GM19452 (cell line): ENCODE measurements at regions not wholly inside any gene's neighbourhood (a gene's known extent, or its start where the extent isn't known, plus 50 kb on each side); places are given as distances from the start of the nearest gene placed in this dataset.

Experiments
- ATAC-seq: cut with Tn5 transposase; IDR thresholded peaks from one replicate; pipeline ENCODE4 v1.9.1; 2021; ENCODE audit not compliant: unreplicated experiment

GRCh38 chr6:21648475-21649050, 55.0 kb downstream of the SOX4 start:
- peak; percentile 64 for ATAC-seq

GRCh38 chr6:21653323-21653722, 59.8 kb downstream of the SOX4 start:
- ATAC-seq, result no peak

- no peak for ATAC-seq
Observed at GRCh38 chr6:21653905-21654304, 60.4 kb downstream of the SOX4 start.

GRCh38 chr6:21654361-21654760, 60.8 kb downstream of the SOX4 start:
- ATAC-seq, result no peak

GRCh38 chr6:21663966-21664313, 70.4 kb downstream of the SOX4 start:
- ATAC-seq, result no peak

- ATAC-seq, result no peak
Observed at GRCh38 chr6:21664314-21665109, 71.0 kb downstream of the SOX4 start.

GRCh38 chr6:21665110-21665391, 71.5 kb downstream of the SOX4 start:
- ATAC-seq, result no peak

GRCh38 chr6:21665392-21666200, 72.0 kb downstream of the SOX4 start:
- no peak for ATAC-seq

GRCh38 chr6:21666201-21666691, 72.7 kb downstream of the SOX4 start:
- no peak for ATAC-seq

- no peak for ATAC-seq
Observed at GRCh38 chr6:21666853-21667681, 73.5 kb downstream of the SOX4 start.

GRCh38 chr6:21668795-21669194, 75.2 kb downstream of the SOX4 start:
- no peak for ATAC-seq

GRCh38 chr6:21676769-21677168, 83.2 kb downstream of the SOX4 start:
- ATAC-seq, result no peak

- no peak for ATAC-seq
Observed at GRCh38 chr6:21678990-21679389, 85.4 kb downstream of the SOX4 start.

GRCh38 chr6:21679761-21680265, 86.3 kb downstream of the SOX4 start:
- no peak for ATAC-seq

- ATAC-seq, result no peak
Observed at GRCh38 chr6:21680611-21681010, 87.1 kb downstream of the SOX4 start.

- no peak for ATAC-seq
Observed at GRCh38 chr6:21690489-21690888, 96.9 kb downstream of the SOX4 start.

- no peak for ATAC-seq
Observed at GRCh38 chr6:21691685-21692346, 98.3 kb downstream of the SOX4 start.

- ATAC-seq, result no peak
Observed at GRCh38 chr6:21692721-21693120, 99.2 kb downstream of the SOX4 start.

GRCh38 chr6:21694168-21694567, 100.6 kb downstream of the SOX4 start:
- ATAC-seq, result no peak

GRCh38 chr6:21707524-21708319, 114.2 kb downstream of the SOX4 start:
- ATAC-seq, result no peak
